Upper lobe of right lung (tissue), 1 donor: ENCODE measurements at regions not wholly inside any gene's neighbourhood (a gene's known extent, or its start where the extent isn't known, plus 50 kb on each side); places are given as distances from the start of the nearest gene placed in this dataset.

ENCODE experiments used
- ATAC-seq: fragments of 200-7000 bp; cut with Tn5 transposase; one replicate; pipeline ENCODE4 v1.9.1; 2020; ENCODE audit warnings: mild to moderate bottlenecking, moderate library complexity
- DNase-seq: peaks from one replicate; pipeline ENCODE4 v3.0.0-alpha.2; 2020
- H3K27ac ChIP-seq: fragments of 200-600 bp; one replicate; pipeline ENCODE4 v1.8.0; 2022
- H3K27me3 ChIP-seq: fragments of 200-600 bp; one replicate; pipeline ENCODE4 v1.8.0; 2022; ENCODE audit warnings: mild to moderate bottlenecking
- H3K36me3 ChIP-seq: fragments of 200-600 bp; one replicate; pipeline ENCODE4 v1.8.0; 2022
- H3K4me1 ChIP-seq: fragments of 200-600 bp; one replicate; pipeline ENCODE4 v1.8.0; 2022
- H3K4me3 ChIP-seq: fragments of 200-600 bp; one replicate; pipeline ENCODE4 v1.8.0; 2022; ENCODE audit warnings: mild to moderate bottlenecking
- H3K9me3 ChIP-seq: fragments of 200-600 bp; one replicate; pipeline ENCODE4 v1.8.0; 2022
- CTCF ChIP-seq: fragments of 200-600 bp; IDR thresholded peaks from one replicate; pipeline ENCODE4 v1.8.0; 2022; ENCODE audit warnings: antibody characterized with exemption
- intact Hi-C: fragments of 100-400 bp; cut with DNase I; formaldehyde crosslinking; loops from one replicate; pipeline ENCODE4 v1.11.0; 2022
- donor health status: DM: no; HTN: yes; CAD: no; lungs with severe emphysema.

- DNase-seq = no peak
- no peak for TF ChIP-seq CTCF
- Histone ChIP-seq H3K36me3 (no peaks in the 10 kb centered on the region), H3K9me3 (no peaks in the 10 kb centered on the region), H3K4me3 (no peak overlapping the region), H3K27ac (no peak overlapping the region), H3K27me3 (no peaks in the 10 kb centered on the region), H3K4me1 (no peaks in the 10 kb centered on the region)
- intact Hi-C loops = no loop called here
- no peak for ATAC-seq
Measured at GRCh38 chr2:58727981-58728656, 487.0 kb upstream of the FANCL start.

- Histone ChIP-seq H3K9me3 (no peaks in the 10 kb centered on the region), H3K27me3 (no peaks in the 10 kb centered on the region), H3K36me3 (no peaks in the 10 kb centered on the region), H3K4me1 (no peaks in the 10 kb centered on the region), H3K4me3 (no peak overlapping the region), H3K27ac (no peak overlapping the region)
- TF ChIP-seq CTCF = no peak
- DNase-seq (no peak), ATAC-seq (no peak)
- intact Hi-C loops = no loop called here
Measured at GRCh38 chr2:58721912-58722591, 480.9 kb upstream of the FANCL start.

- intact Hi-C loops = no loop called here
- no peak for DNase-seq
- H3K4me1 ChIP-seq = no peaks in the 10 kb centered on the region
- ATAC-seq = no peak
- no peak overlapping the region for H3K4me3 ChIP-seq
- no peak overlapping the region for H3K27ac ChIP-seq
- no peaks in the 10 kb centered on the region for H3K36me3 ChIP-seq
- no peaks in the 10 kb centered on the region for H3K27me3 ChIP-seq
- no peaks in the 10 kb centered on the region for H3K9me3 ChIP-seq
- TF ChIP-seq CTCF = no peak
Measured at GRCh38 chr2:58720770-58721697, 479.9 kb upstream of the FANCL start.

GRCh38 chr2:58720033-58720769 lies 479.1 kb upstream of the FANCL start:
- intact Hi-C loops = no loop called here
- DNase-seq (no peak), ATAC-seq (no peak)
- no peaks in the 10 kb centered on the region for H3K36me3 ChIP-seq
- no peaks in the 10 kb centered on the region for H3K4me1 ChIP-seq
- TF ChIP-seq CTCF = no peak
- no peaks in the 10 kb centered on the region for H3K9me3 ChIP-seq
- no peaks in the 10 kb centered on the region for H3K27me3 ChIP-seq
- H3K27ac ChIP-seq = no peak overlapping the region
- no peak overlapping the region for H3K4me3 ChIP-seq

- no peaks in the 10 kb centered on the region for H3K27me3 ChIP-seq
- intact Hi-C loops = no loop called here
- ATAC-seq = no peak
- H3K27ac ChIP-seq = no peak overlapping the region
- TF ChIP-seq CTCF = no peak
- H3K4me1 ChIP-seq = no peaks in the 10 kb centered on the region
- no peaks in the 10 kb centered on the region for H3K36me3 ChIP-seq
- no peaks in the 10 kb centered on the region for H3K9me3 ChIP-seq
- H3K4me3 ChIP-seq = no peak overlapping the region
- DNase-seq = no peak
Measured at GRCh38 chr2:58715344-58715743, 474.2 kb upstream of the FANCL start.
